SK-N-SH (cell line): ENCODE measurements at regions not wholly inside any gene's neighbourhood (a gene's known extent, or its start where the extent isn't known, plus 50 kb on each side); places are given as distances from the start of the nearest gene placed in this dataset.

ENCODE experiments used
- CTCF ChIA-PET: fragments of 300-600, 350-600 bp; formaldehyde crosslinking; extraction: SDS; loops from one replicate; lab custom pipeline; 2021; lab: Yijun Ruan, JAX
- POLR2A ChIA-PET: fragments of 350-600 bp; sonication (Branson Sonifier 250); formaldehyde crosslinking; extraction: SDS; loops from one replicate; lab custom pipeline; 2020; ENCODE audit warnings: antibody characterized with exemption, inconsistent platforms; lab: Yijun Ruan, JAX
- DNase-seq: peaks from one replicate; pipeline ENCODE4 v3.0.0; 2012
- H2AFZ ChIP-seq: fragments of 200-600 bp; sonication (generic); 2 replicates; pipeline ENCODE4 v1.8.1; 2016; ENCODE audit warnings: antibody characterized with exemption, mild to moderate bottlenecking, low read depth
- H3F3A ChIP-seq: fragments of 200-600 bp; sonication (generic); replicated peaks from 2 replicates; pipeline ENCODE3; 2016; ENCODE audit warnings: antibody characterized with exemption, mild to moderate bottlenecking; ENCODE audit not compliant: insufficient read depth
- H3K27ac ChIP-seq, 2 experiments: fragments of 200-500 bp in 1 of 2; fragments of 200-600 bp in 1 of 2; sonication (Bioruptor generic) in 1 of 2; sonication (generic), shearing (Covaris generic) in 1 of 2; 2 replicates each; pipeline versions ENCODE4 v1.5.1 to v1.6.1; 2014 to 2016; ENCODE audit warnings: low read depth in 2 of 2, inconsistent platforms in 1 of 2, low read length in 1 of 2, mild to moderate bottlenecking in 1 of 2, mixed read lengths in 1 of 2
- H3K27me3 ChIP-seq: fragments of 200-600 bp; sonication (generic), shearing (Covaris generic); 2 replicates; pipeline ENCODE4 v1.6.1; 2016; ENCODE audit warnings: mixed run types; ENCODE audit not compliant: insufficient read depth
- H3K36me3 ChIP-seq, 2 experiments: fragments of 200-500 bp in 1 of 2; fragments of 200-600 bp in 1 of 2; sonication (Bioruptor generic) in 1 of 2; sonication (generic) in 1 of 2; replicated peaks in 1 of 2; 2 replicates each; pipeline versions ENCODE3 to v1.5.1; 2014 to 2016; ENCODE audit warnings: low read length in 1 of 2, mild to moderate bottlenecking in 1 of 2; ENCODE audit not compliant: insufficient read depth in 2 of 2, control insufficient read depth in 1 of 2
- H3K4me1 ChIP-seq, 2 experiments: fragments of 200-500 bp in 1 of 2; fragments of 200-600 bp in 1 of 2; sonication (Bioruptor generic) in 1 of 2; sonication (generic), shearing (Covaris generic) in 1 of 2; 2 replicates each; pipeline versions ENCODE4 v1.5.1 to v1.6.1; 2014 to 2016; ENCODE audit warnings: low read depth in 1 of 2, low read length in 1 of 2, mixed run types in 1 of 2; ENCODE audit not compliant: insufficient read depth in 2 of 2, control insufficient read depth in 1 of 2
- H3K4me2 ChIP-seq: fragments of 200-600 bp; sonication (generic), shearing (Covaris generic); 2 replicates; pipeline ENCODE4 v1.6.1; 2017; ENCODE audit warnings: mixed run types
- H3K4me3 ChIP-seq, 2 experiments: fragments of 200-500 bp in 1 of 2; fragments of 200-600 bp in 1 of 2; sonication (Bioruptor generic) in 1 of 2; sonication (generic), shearing (Covaris generic) in 1 of 2; 2 replicates each; pipeline versions ENCODE4 v1.5.1 to v1.8.1; 2014 to 2016; ENCODE audit warnings: low read depth in 2 of 2, inconsistent platforms in 1 of 2, low read length in 1 of 2, mild to moderate bottlenecking in 1 of 2, mixed read lengths in 1 of 2, moderate library complexity in 1 of 2
- H3K79me2 ChIP-seq: fragments of 200-600 bp; sonication (generic); 2 replicates; pipeline ENCODE4 v1.8.1; 2017; ENCODE audit warnings: mild to moderate bottlenecking; ENCODE audit not compliant: insufficient read depth
- H3K9ac ChIP-seq: fragments of 200-600 bp; sonication (generic); 2 replicates; pipeline ENCODE4 v1.6.1; 2017; ENCODE audit warnings: mixed run types
- H3K9me2 ChIP-seq: fragments of 200-600 bp; sonication (generic); 2 replicates; pipeline ENCODE4 v1.6.1; 2017; ENCODE audit warnings: mixed run types
- H3K9me3 ChIP-seq: fragments of 200-600 bp; sonication (generic); 2 replicates; pipeline ENCODE4 v1.6.1; 2017; ENCODE audit warnings: mixed run types, mild to moderate bottlenecking, moderate library complexity
- H4K20me1 ChIP-seq: fragments of 200-600 bp; sonication (generic); 2 replicates; pipeline ENCODE4 v1.6.1; 2017; ENCODE audit warnings: mild to moderate bottlenecking, mixed run types; ENCODE audit not compliant: insufficient read depth
- CTCF ChIP-seq: fragments of 200-600 bp; sonication (generic); IDR thresholded peaks from 2 replicates; pipeline ENCODE4 v1.6.1; 2017; ENCODE audit warnings: antibody characterized with exemption, mild to moderate bottlenecking, moderate library complexity
- ELF1 ChIP-seq: IDR thresholded peaks from 2 replicates; pipeline ENCODE4 v1.4.0; 2012
- EP300 ChIP-seq, 2 experiments: IDR thresholded peaks; 2 replicates each; pipeline versions ENCODE4 v1.4.0 to v1.6.1; 2012; ENCODE audit warnings: borderline replicate concordance in 1 of 2, low read depth in 1 of 2, low read length in 1 of 2
- EZH2phosphoT487 ChIP-seq: fragments of 200-600 bp; sonication (generic); IDR thresholded peaks from 2 replicates; pipeline ENCODE4 v1.6.1; 2017; ENCODE audit warnings: low read depth, mixed run types, mild to moderate bottlenecking, antibody characterized with exemption, moderate library complexity, borderline replicate concordance
- FOSL2 ChIP-seq: IDR thresholded peaks from 2 replicates; pipeline ENCODE4 v1.4.0; 2012; ENCODE audit warnings: low read depth, mild to moderate bottlenecking, moderate library complexity, borderline replicate concordance
- FOXM1 ChIP-seq: IDR thresholded peaks from 2 replicates; pipeline ENCODE4 v1.4.0; 2012; ENCODE audit warnings: low read depth, mild to moderate bottlenecking
- GATA2 ChIP-seq: sonication (generic); formaldehyde crosslinking; IDR thresholded peaks from 2 replicates; pipeline ENCODE4 v1.5.0; 2020; ENCODE audit warnings: mild to moderate bottlenecking, missing genetic modification reagents
- JUND ChIP-seq: IDR thresholded peaks from 2 replicates; pipeline ENCODE4 v1.4.0; 2012
- MAX ChIP-seq: IDR thresholded peaks from 2 replicates; pipeline ENCODE4 v1.4.0; 2012; ENCODE audit warnings: low read depth
- MEF2A ChIP-seq: IDR thresholded peaks from 2 replicates; pipeline ENCODE4 v1.4.0; 2012; ENCODE audit warnings: low read depth, borderline replicate concordance
- POLR2AphosphoS5 ChIP-seq: IDR thresholded peaks from 2 replicates; pipeline ENCODE4 v1.6.1; 2012; ENCODE audit warnings: low read depth, low read length
- RCOR1 ChIP-seq: fragments of 150-350 bp; IDR thresholded peaks from 2 replicates; pipeline ENCODE4 v1.6.1; 2017; ENCODE audit warnings: antibody characterized with exemption, low read length
- REST ChIP-seq: IDR thresholded peaks from 2 replicates; pipeline ENCODE4 v1.6.1; 2012; ENCODE audit warnings: mild to moderate bottlenecking, low read depth, low read length, moderate library complexity
- RFX5 ChIP-seq: IDR thresholded peaks from 2 replicates; pipeline ENCODE4 v1.6.1; 2012; ENCODE audit warnings: mild to moderate bottlenecking, improper control_type of control experiment, low read length
- SIN3A ChIP-seq: IDR thresholded peaks from 2 replicates; pipeline ENCODE4 v1.6.1; 2012; ENCODE audit warnings: low read depth, mild to moderate bottlenecking, low read length, moderate library complexity, borderline replicate concordance
- TEAD4 ChIP-seq: IDR thresholded peaks from 2 replicates; pipeline ENCODE4 v1.4.0; 2012; ENCODE audit warnings: mild to moderate bottlenecking, borderline replicate concordance; ENCODE audit not compliant: insufficient read depth
- USF1 ChIP-seq: IDR thresholded peaks from 2 replicates; pipeline ENCODE4 v1.4.0; 2012; ENCODE audit warnings: low read depth, borderline replicate concordance
- WGBS: methylation state at CpG from one replicate; pipeline ENCODE4 v1.1.6; 2017; ENCODE audit warnings: low lambda C conversion rate; 5-methylcytosine and 5-hydroxymethylcytosine counted together
- TF ChIP-seq, protein P1 (sequence below): IDR thresholded peaks from 2 replicates; pipeline ENCODE4 v1.4.0; 2012; ENCODE audit warnings: low read depth, borderline replicate concordance
- TF ChIP-seq, protein P2 (sequence below): fragments of 150-350 bp; IDR thresholded peaks from 2 replicates; pipeline ENCODE4 v1.6.1; 2017; ENCODE audit warnings: antibody characterized with exemption, low read length, low read depth, borderline replicate concordance

DNA sequence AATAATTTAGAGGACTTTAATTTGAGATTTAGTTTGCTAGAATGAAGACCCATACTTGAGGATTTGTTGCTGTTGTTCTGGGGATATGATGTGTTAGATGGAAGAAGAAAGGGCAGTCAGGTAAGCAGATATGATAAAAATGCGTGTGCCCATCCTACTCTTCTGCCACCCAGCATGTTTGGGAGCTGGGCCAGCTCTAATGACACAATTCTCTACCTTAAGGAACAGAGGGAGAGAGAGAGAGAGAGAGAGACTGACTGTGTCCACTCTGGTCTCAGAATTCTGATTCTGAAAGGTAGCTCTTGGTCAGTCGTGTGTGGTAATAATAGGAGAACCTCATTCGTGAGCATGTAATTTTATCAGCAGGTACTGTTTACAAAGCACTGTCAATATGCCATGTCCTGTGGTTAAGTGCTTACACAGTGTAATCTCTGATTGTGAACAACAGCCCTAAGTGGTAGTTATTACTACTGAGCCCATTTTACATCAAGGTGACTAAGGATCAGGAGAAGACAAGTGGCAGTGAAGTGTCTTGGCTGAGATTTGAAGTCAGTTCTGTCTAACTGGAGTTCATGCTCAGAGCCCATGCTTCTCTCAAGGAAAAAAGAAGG is 307.4 kb upstream of the SEMA6A start:
- Histone ChIP-seq H3K36me3 (no peaks in the 10 kb centered on the region), H3K79me2 (no peaks in the 10 kb centered on the region), H2AFZ (no peak overlapping the region), H3K27ac (no peak overlapping the region), H3K9ac (no peak overlapping the region), H3K9me2 (no peaks in the 10 kb centered on the region), H3K27me3 (no peaks in the 10 kb centered on the region), H3K9me3 (no peaks in the 10 kb centered on the region), H3F3A (no peaks in the 10 kb centered on the region), H3K4me3 (no peak overlapping the region), H4K20me1 (no peaks in the 10 kb centered on the region), H3K4me1 (no peaks in the 10 kb centered on the region), H3K4me2 (no peak overlapping the region)
- TF ChIP-seq USF1 (no peak), RFX5 (no peak), FOXM1 (no peak), TEAD4 (no peak), SIN3A (no peak), EZH2phosphoT487 (no peak), ELF1 (no peak), REST (no peak), GATA2 (no peak), MEF2A (no peak), MAX (no peak), EP300 (IDR thresholded peaks at IDR 0.05; ENCODE audit: borderline replicate concordance in 1 of 2, low read depth in 1 of 2, low read length in 1 of 2) (no peak), RCOR1 (no peak), JUND (no peak), POLR2AphosphoS5 (no peak), CTCF (no peak), FOSL2 (no peak)
- TF ChIP-seq, protein P1, sequence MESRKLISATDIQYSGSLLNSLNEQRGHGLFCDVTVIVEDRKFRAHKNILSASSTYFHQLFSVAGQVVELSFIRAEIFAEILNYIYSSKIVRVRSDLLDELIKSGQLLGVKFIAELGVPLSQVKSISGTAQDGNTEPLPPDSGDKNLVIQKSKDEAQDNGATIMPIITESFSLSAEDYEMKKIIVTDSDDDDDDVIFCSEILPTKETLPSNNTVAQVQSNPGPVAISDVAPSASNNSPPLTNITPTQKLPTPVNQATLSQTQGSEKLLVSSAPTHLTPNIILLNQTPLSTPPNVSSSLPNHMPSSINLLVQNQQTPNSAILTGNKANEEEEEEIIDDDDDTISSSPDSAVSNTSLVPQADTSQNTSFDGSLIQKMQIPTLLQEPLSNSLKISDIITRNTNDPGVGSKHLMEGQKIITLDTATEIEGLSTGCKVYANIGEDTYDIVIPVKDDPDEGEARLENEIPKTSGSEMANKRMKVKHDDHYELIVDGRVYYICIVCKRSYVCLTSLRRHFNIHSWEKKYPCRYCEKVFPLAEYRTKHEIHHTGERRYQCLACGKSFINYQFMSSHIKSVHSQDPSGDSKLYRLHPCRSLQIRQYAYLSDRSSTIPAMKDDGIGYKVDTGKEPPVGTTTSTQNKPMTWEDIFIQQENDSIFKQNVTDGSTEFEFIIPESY, result no peak
- TF ChIP-seq, protein P2, sequence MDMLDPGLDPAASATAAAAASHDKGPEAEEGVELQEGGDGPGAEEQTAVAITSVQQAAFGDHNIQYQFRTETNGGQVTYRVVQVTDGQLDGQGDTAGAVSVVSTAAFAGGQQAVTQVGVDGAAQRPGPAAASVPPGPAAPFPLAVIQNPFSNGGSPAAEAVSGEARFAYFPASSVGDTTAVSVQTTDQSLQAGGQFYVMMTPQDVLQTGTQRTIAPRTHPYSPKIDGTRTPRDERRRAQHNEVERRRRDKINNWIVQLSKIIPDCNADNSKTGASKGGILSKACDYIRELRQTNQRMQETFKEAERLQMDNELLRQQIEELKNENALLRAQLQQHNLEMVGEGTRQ, result no peak
- 17% methylated on average over 3 of the region's 3 CpGs for WGBS
- no peak for DNase-seq
- POLR2A ChIA-PET, result no interaction called here
- CTCF ChIA-PET, result no interaction called here
